Gastroesophageal sphincter (tissue), 4 donors: ENCODE measurements at regions not wholly inside any gene's neighbourhood (a gene's known extent, or its start where the extent isn't known, plus 50 kb on each side); places are given as distances from the start of the nearest gene placed in this dataset.

Experiments used
- ATAC-seq: fragments of 150-250 bp; one replicate; pipeline ENCODE4 v1.9.1; 2016; ENCODE audit warnings: mild to moderate bottlenecking, moderate library complexity
- H3K27ac ChIP-seq, 4 donors: fragments of 200-600 bp; sonication (generic) in 3 of 4; 1 replicate in 3 of 4; 2 replicates in 1 of 4; pipeline ENCODE4 v1.5.1; 2016 to 2019
- H3K27me3 ChIP-seq: fragments of 200-600 bp; sonication (generic); one replicate; pipeline ENCODE4 v1.5.1; 2019
- H3K36me3 ChIP-seq, 2 donors: fragments of 200-600 bp; sonication (generic); one replicate each; pipeline ENCODE4 v1.5.1; 2019; ENCODE audit warnings: control low read depth in 1 of 2
- H3K4me1 ChIP-seq, 3 donors: fragments of 200-600 bp; sonication (generic); 1 replicate in 2 of 3; 2 replicates in 1 of 3; pipeline ENCODE4 v1.5.1; 2016 to 2019; ENCODE audit warnings: control low read depth in 2 of 3
- H3K4me3 ChIP-seq, 2 donors: fragments of 200-600 bp; sonication (generic); one replicate each; pipeline ENCODE4 v1.5.1; 2019; ENCODE audit warnings: mild to moderate bottlenecking in 1 of 2, moderate library complexity in 1 of 2
- H3K9me3 ChIP-seq, 3 donors: fragments of 200-600 bp; sonication (generic); one replicate each; pipeline ENCODE4 v1.5.1; 2017 to 2019; ENCODE audit warnings: control low read depth in 2 of 3
- CTCF ChIP-seq, 4 experiments: fragments of 200-600 bp in 2 of 4; fragments of 450-650 bp in 2 of 4; sonication (generic) in 1 of 4; IDR thresholded peaks; one replicate each; pipeline ENCODE4 v1.5.1; 2017 to 2019; ENCODE audit warnings: antibody characterized with exemption in 4 of 4, mild to moderate bottlenecking in 2 of 4, moderate library complexity in 2 of 4
- EP300 ChIP-seq: sonication (generic); formaldehyde crosslinking; IDR thresholded peaks from one replicate; pipeline ENCODE4 v1.6.1; 2017; ENCODE audit warnings: antibody characterized with exemption, mild to moderate bottlenecking
- POLR2A ChIP-seq, 2 donors: fragments of 450-650 bp; IDR thresholded peaks; one replicate each; pipeline ENCODE4 v1.6.1; 2017; ENCODE audit warnings: antibody characterized with exemption in 2 of 2, mild to moderate bottlenecking in 2 of 2, moderate library complexity in 1 of 2
- POLR2AphosphoS5 ChIP-seq: sonication (generic); formaldehyde crosslinking; IDR thresholded peaks from one replicate; pipeline ENCODE4 v1.6.1; 2017; ENCODE audit warnings: antibody characterized with exemption
- WGBS, 2 donors: methylation state at CpG; one replicate each; pipeline ENCODE4 v1.1.5; 2018; ENCODE audit warnings: low coverage in 1 of 2; 5-methylcytosine and 5-hydroxymethylcytosine counted together

GRCh38 chr11:106466521-106467080 lies 389.1 kb downstream of the AASDHPPT start:
- no peak for ATAC-seq
- WGBS, 2 donors: 16% methylated on average over 3 to 5 of the region's 5 CpGs
- no peak for TF ChIP-seq POLR2A (IDR thresholded peaks at IDR 0.05)
- TF ChIP-seq POLR2AphosphoS5: no peak
- TF ChIP-seq CTCF (IDR thresholded peaks at IDR 0.05): no peak
- no peak for TF ChIP-seq EP300

DNA sequence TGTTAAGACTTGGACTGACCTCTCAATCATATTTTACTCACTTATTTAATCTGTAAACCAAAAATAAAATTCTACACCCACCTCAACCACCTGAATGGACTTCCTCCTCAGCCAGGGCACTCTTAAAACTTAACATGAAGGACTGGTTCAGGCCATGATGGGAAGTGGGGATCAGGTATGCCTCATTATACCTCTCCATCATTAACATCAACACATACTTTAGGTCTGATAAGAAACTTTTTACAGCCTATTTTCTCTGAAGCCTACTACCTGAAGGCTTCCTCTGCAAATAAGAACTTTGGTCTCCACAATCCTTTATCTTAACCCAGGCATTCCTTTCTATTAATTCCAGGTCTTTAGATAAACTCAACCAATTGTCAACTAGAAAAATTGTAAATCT lies 390.0 kb downstream of the AASDHPPT start:
- no peak for TF ChIP-seq POLR2A (IDR thresholded peaks at IDR 0.05)
- H3K27me3 ChIP-seq: no peaks in the 10 kb centered on the region
- ATAC-seq: no peak
- peaks cover 0 to 9% (median 0%) of the 10 kb centered on the region in 3 donors for H3K4me1 ChIP-seq
- H3K27ac ChIP-seq: no peak overlapping the region
- H3K36me3 ChIP-seq: no peaks in the 10 kb centered on the region
- no peaks in the 10 kb centered on the region for H3K9me3 ChIP-seq
- H3K4me3 ChIP-seq: no peak overlapping the region

More at GRCh38 chr11:106466521-106467080, 389.1 kb downstream of the AASDHPPT start:
- H3K27ac ChIP-seq: no peak overlapping the region
- H3K4me1 ChIP-seq: peaks cover 0 to 9% (median 0%) of the 10 kb centered on the region in 3 donors
- no peaks in the 10 kb centered on the region for H3K36me3 ChIP-seq
- H3K4me3 ChIP-seq: no peak overlapping the region
- H3K27me3 ChIP-seq: no peaks in the 10 kb centered on the region
- no peaks in the 10 kb centered on the region for H3K9me3 ChIP-seq

DNA sequence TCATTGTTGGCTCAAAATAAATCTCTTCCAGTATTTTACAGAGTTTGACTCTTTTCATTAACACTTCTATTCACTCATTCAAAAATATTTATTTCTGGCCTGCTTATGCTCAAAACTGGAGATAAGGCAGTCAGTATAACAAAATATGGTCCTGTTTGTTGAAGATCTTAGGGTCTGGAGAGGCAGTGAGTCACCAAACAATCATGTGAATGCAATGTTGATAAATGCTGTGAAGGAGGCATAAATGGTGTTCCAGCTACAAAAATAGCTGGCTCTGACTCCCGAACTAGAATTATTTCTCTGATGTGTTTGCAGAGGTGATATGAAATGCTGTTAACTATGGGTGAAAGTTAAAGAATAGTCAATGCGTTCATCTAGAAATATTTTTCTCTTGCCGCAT lies 390.6 kb downstream of the AASDHPPT start:
- H3K4me1 ChIP-seq: peaks cover 0 to 9% (median 0%) of the 10 kb centered on the region in 3 donors
- ATAC-seq: no peak
- WGBS, 2 donors: 39 to 60% methylated on average over 3 of the region's 3 CpGs
- no peaks in the 10 kb centered on the region for H3K9me3 ChIP-seq
- H3K27me3 ChIP-seq: no peaks in the 10 kb centered on the region
- no peak overlapping the region for H3K27ac ChIP-seq
- TF ChIP-seq POLR2AphosphoS5 (no peak), POLR2A (IDR thresholded peaks at IDR 0.05) (no peak), CTCF (IDR thresholded peaks at IDR 0.05) (no peak), EP300 (no peak)
- no peak overlapping the region for H3K4me3 ChIP-seq
- no peaks in the 10 kb centered on the region for H3K36me3 ChIP-seq

- H3K9me3 ChIP-seq: no peaks in the 10 kb centered on the region
- H3K4me1 ChIP-seq: peaks cover 0 to 9% (median 0%) of the 10 kb centered on the region in 3 donors
- H3K27ac ChIP-seq: no peak overlapping the region
- ATAC-seq: no peak
- 56 to 73% methylated on average over 1 of the region's 1 CpG for WGBS, 2 donors
- no peak for TF ChIP-seq POLR2AphosphoS5
- no peak for TF ChIP-seq CTCF (IDR thresholded peaks at IDR 0.05)
- TF ChIP-seq EP300: no peak
- TF ChIP-seq POLR2A (IDR thresholded peaks at IDR 0.05): no peak
- H3K4me3 ChIP-seq: no peak overlapping the region
- no peaks in the 10 kb centered on the region for H3K27me3 ChIP-seq
- no peaks in the 10 kb centered on the region for H3K36me3 ChIP-seq
Observed at GRCh38 chr11:106468531-106468930, 391.1 kb downstream of the AASDHPPT start.

DNA sequence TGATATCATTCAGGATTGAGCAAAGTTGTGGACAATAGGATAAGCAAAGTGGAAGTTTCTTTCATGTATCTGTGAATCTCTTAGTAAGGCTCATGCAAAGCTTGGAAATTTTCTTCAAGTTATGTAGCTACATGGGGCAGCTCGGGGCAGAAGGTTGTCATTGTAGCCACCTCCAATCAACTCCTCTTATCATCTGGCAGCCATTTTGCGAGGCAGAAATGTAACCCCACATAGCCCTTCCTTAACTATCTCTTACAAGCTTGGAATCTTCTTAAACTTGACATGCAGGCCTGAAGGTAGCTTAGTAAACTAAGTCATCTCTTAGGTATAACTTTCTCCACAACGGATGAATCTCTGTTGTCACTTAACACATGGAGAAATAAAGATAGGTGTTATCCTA lies 392.8 kb downstream of the AASDHPPT start:
- WGBS, 2 donors: 72 to 100% methylated on average over 3 of the region's 3 CpGs
- H3K36me3 ChIP-seq: no peaks in the 10 kb centered on the region
- H3K27ac ChIP-seq: no peak overlapping the region
- TF ChIP-seq CTCF (IDR thresholded peaks at IDR 0.05) (no peak), POLR2A (IDR thresholded peaks at IDR 0.05) (no peak), EP300 (no peak), POLR2AphosphoS5 (no peak)
- peaks cover 0 to 9% (median 0%) of the 10 kb centered on the region in 3 donors for H3K4me1 ChIP-seq
- no peak overlapping the region for H3K4me3 ChIP-seq
- peaks cover 0 to 9% (median 0%) of the 10 kb centered on the region in 3 donors for H3K9me3 ChIP-seq
- ATAC-seq: no peak
- H3K27me3 ChIP-seq: no peaks in the 10 kb centered on the region
